ENCODE measurements at regions not wholly inside any gene's neighbourhood (a gene's known extent, or its start where the extent isn't known, plus 50 kb on each side); places are given as distances from the start of the nearest gene placed in this dataset.

DNA sequence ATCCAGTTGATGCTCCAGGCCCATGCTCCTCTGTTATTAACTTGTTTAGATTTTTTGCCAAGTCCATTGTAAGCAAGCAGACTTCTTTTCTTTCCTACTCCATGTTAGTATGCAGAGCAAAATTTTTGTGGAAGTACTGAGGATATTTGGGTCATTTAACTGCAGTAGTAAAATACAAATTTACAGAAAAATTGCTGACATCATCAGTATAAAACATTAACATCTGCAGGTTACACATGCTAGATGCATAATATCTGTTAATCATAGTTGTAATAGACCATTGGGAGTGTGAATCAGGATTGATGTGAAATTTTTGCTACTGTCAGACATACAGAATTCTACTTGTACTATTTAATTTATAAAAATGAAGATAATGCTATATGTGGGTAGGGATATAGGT, 454.1 kb upstream of the CXorf51B start:
- H3K36me3 ChIP-seq (ENCODE audit: control insufficient read depth in 2 of 2, insufficient read depth in 1 of 2, low read length in 2 of 2), result no peaks in the 10 kb centered on the region
- no peak for TF ChIP-seq KLF9 (tag by site-specific recombination; IDR thresholded peaks at IDR 0.05; ENCODE audit: low read depth)
- TF ChIP-seq OVOL3 (tag by site-specific recombination; IDR thresholded peaks at IDR 0.05), result no peak
- no peak for TF ChIP-seq WT1 (tag by site-specific recombination; IDR thresholded peaks at IDR 0.05)
- TF ChIP-seq ZNF248 (tag by site-specific recombination; IDR thresholded peaks at IDR 0.05), result no peak
- no peak for TF ChIP-seq ZNF138 (tag by site-specific recombination; IDR thresholded peaks at IDR 0.05; ENCODE audit: borderline replicate concordance)
- TF ChIP-seq ZNF175 (tag by site-specific recombination; IDR thresholded peaks at IDR 0.05), result no peak
- TF ChIP-seq HOXC10 (CRISPR knock-in tag; IDR thresholded peaks at IDR 0.05), result no peak
- ChIA-PET POLR2A (no interaction called here), CTCF (no interaction called here)
- no peaks in the 10 kb centered on the region for H3K4me1 ChIP-seq (ENCODE audit: control insufficient read depth, insufficient read depth, low read length)
- H3K9me3 ChIP-seq (ENCODE audit: control insufficient read depth, insufficient read depth, low read depth, low read length), result no peaks in the 10 kb centered on the region
- H3K27ac ChIP-seq (ENCODE audit: extremely low read depth, low read depth, low read length), result no peak overlapping the region
- no peak overlapping the region for H3K4me3 ChIP-seq (ENCODE audit: low read depth, low read length)

DNA sequence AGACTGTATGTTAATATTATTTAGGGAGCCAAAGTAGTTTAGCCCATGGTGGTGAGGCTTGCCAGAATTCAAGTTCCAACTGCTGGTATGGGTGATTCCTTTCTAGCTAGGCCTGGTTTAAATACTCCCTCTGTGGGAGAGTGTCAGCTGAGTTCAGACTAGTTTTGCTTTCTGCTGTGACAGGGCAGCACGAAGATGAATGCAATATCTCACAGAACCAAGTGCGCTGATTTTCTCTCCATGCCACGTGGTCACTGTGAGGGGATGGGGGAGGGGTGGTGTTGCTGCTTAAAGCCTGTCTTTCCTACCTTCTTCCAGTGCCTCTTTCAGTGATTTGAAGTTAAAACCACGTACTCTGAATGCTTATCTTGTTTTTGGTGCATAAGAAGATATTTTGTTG, 445.7 kb upstream of the CXorf51B start:
- H3K4me1 ChIP-seq (ENCODE audit: control insufficient read depth, insufficient read depth, low read length), result no peaks in the 10 kb centered on the region
- no peak for TF ChIP-seq ZSCAN5A (tag by site-specific recombination; IDR thresholded peaks at IDR 0.05)
- no peak for TF ChIP-seq ZNF658 (tag by site-specific recombination; IDR thresholded peaks at IDR 0.05)
- TF ChIP-seq ZNF624 (tag by site-specific recombination; IDR thresholded peaks at IDR 0.05), result no peak
- no peak for TF ChIP-seq ZNF335 (tag by site-specific recombination; conservative IDR thresholded peaks at IDR 0.05)
- no peak for TF ChIP-seq ZBTB7A (tag by site-specific recombination; IDR thresholded peaks at IDR 0.05; ENCODE audit: low read depth)
- TF ChIP-seq ZNF211 (tag by site-specific recombination; IDR thresholded peaks at IDR 0.05; ENCODE audit: low read depth), result no peak
- TF ChIP-seq, protein P1, sequence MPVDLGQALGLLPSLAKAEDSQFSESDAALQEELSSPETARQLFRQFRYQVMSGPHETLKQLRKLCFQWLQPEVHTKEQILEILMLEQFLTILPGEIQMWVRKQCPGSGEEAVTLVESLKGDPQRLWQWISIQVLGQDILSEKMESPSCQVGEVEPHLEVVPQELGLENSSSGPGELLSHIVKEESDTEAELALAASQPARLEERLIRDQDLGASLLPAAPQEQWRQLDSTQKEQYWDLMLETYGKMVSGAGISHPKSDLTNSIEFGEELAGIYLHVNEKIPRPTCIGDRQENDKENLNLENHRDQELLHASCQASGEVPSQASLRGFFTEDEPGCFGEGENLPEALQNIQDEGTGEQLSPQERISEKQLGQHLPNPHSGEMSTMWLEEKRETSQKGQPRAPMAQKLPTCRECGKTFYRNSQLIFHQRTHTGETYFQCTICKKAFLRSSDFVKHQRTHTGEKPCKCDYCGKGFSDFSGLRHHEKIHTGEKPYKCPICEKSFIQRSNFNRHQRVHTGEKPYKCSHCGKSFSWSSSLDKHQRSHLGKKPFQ (tag by site-specific recombination; IDR thresholded peaks at IDR 0.05), result no peak
- CTCF ChIA-PET, result no interaction called here
- no peak overlapping the region for H3K27ac ChIP-seq (ENCODE audit: extremely low read depth, low read depth, low read length)
- POLR2A ChIA-PET, result no interaction called here
- H3K9me3 ChIP-seq (ENCODE audit: control insufficient read depth, insufficient read depth, low read depth, low read length), result no peaks in the 10 kb centered on the region
- no peak overlapping the region for H3K4me3 ChIP-seq (ENCODE audit: low read depth, low read length)
- no peaks in the 10 kb centered on the region for H3K36me3 ChIP-seq (ENCODE audit: control insufficient read depth in 2 of 2, insufficient read depth in 1 of 2, low read length in 2 of 2)

- H3K36me3 ChIP-seq (ENCODE audit: control insufficient read depth in 2 of 2, insufficient read depth in 1 of 2, low read length in 2 of 2), result no peaks in the 10 kb centered on the region
- no peak overlapping the region for H3K4me3 ChIP-seq (ENCODE audit: low read depth, low read length)
- H3K9me3 ChIP-seq (ENCODE audit: control insufficient read depth, insufficient read depth, low read depth, low read length), result peaks cover 4% of the 10 kb centered on the region
- no peaks in the 10 kb centered on the region for H3K4me1 ChIP-seq (ENCODE audit: control insufficient read depth, insufficient read depth, low read length)
- ChIA-PET CTCF (no interaction called here), POLR2A (no interaction called here)
- no peak overlapping the region for H3K27ac ChIP-seq (ENCODE audit: extremely low read depth, low read depth, low read length)
- TF ChIP-seq ZNF549 (tag by site-specific recombination; IDR thresholded peaks at IDR 0.05) (no peak), ZNF26 (tag by site-specific recombination; IDR thresholded peaks at IDR 0.05) (no peak), PRDM1 (tag by site-specific recombination; IDR thresholded peaks at IDR 0.05) (peak; percentile 83), HOXC10 (CRISPR knock-in tag; IDR thresholded peaks at IDR 0.05) (no peak), ZNF138 (tag by site-specific recombination; IDR thresholded peaks at IDR 0.05; ENCODE audit: borderline replicate concordance) (no peak)
Observed at GRCh38 chrX:146385529-146385928, 424.0 kb upstream of the CXorf51B start.
